ENCODE measurements at regions not wholly inside any gene's neighbourhood (a gene's known extent, or its start where the extent isn't known, plus 50 kb on each side); places are given as distances from the start of the nearest gene placed in this dataset.

DNA sequence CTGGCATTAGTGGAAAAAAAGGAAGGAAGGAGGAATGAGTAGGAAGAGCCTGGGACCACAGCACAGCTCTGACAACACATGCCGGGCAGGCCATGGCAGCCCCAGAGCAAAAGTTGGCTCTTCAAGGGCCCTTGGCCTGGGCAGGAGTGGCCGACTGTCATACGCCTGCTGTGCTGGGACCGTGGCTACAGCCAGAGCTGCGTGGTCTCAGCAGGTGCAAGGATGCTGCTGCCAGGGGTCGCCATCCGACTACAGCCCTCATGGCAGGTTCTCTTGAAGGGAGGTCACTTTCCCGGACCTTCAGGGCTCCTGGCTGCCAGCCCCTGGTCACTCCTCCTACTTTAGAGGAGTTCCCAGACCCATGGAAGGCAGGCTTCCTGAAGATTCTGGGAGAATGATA lies 109.9 kb downstream of the ARL4C start:
- TF ChIP-seq EZH2phosphoT487 (IDR thresholded peaks at IDR 0.05; ENCODE audit: borderline replicate concordance, low read depth, low read length), result no peak
- TF ChIP-seq, protein P1, sequence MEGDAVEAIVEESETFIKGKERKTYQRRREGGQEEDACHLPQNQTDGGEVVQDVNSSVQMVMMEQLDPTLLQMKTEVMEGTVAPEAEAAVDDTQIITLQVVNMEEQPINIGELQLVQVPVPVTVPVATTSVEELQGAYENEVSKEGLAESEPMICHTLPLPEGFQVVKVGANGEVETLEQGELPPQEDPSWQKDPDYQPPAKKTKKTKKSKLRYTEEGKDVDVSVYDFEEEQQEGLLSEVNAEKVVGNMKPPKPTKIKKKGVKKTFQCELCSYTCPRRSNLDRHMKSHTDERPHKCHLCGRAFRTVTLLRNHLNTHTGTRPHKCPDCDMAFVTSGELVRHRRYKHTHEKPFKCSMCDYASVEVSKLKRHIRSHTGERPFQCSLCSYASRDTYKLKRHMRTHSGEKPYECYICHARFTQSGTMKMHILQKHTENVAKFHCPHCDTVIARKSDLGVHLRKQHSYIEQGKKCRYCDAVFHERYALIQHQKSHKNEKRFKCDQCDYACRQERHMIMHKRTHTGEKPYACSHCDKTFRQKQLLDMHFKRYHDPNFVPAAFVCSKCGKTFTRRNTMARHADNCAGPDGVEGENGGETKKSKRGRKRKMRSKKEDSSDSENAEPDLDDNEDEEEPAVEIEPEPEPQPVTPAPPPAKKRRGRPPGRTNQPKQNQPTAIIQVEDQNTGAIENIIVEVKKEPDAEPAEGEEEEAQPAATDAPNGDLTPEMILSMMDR (conservative IDR thresholded peaks at IDR 0.05; ENCODE audit: low read length), result no peak
